Thyroid gland (tissue), 4 donors: ENCODE measurements at regions not wholly inside any gene's neighbourhood (a gene's known extent, or its start where the extent isn't known, plus 50 kb on each side); places are given as distances from the start of the nearest gene placed in this dataset.

ENCODE experiments used
- DNase-seq, 2 donors: peaks; one replicate each; pipeline ENCODE4 v3.0.0-alpha.2; 2019
- H3K27ac ChIP-seq, 3 donors: fragments of 200-600 bp; sonication (generic); 1 replicate in 2 of 3; 2 replicates in 1 of 3; pipeline ENCODE4 v1.5.1; 2016 to 2019; ENCODE audit warnings: mild to moderate bottlenecking in 1 of 3, moderate library complexity in 1 of 3
- H3K27me3 ChIP-seq: fragments of 200-600 bp; sonication (generic); one replicate; pipeline ENCODE4 v1.5.1; 2019
- H3K36me3 ChIP-seq, 2 donors: fragments of 200-600 bp; sonication (generic); one replicate each; pipeline ENCODE4 v1.5.1; 2016 to 2019
- H3K4me1 ChIP-seq, 2 donors: fragments of 200-600 bp; sonication (generic); one replicate each; pipeline ENCODE4 v1.5.1; 2017 to 2019
- H3K4me3 ChIP-seq, 3 donors: fragments of 200-600 bp; sonication (generic); replicated peaks in 1 of 3; 1 replicate in 2 of 3; 2 replicates in 1 of 3; pipeline ENCODE4 v1.5.1; 2016; ENCODE audit warnings: mild to moderate bottlenecking in 1 of 3
- H3K9me3 ChIP-seq: fragments of 200-600 bp; sonication (generic); one replicate; pipeline ENCODE4 v1.5.1; 2017
- CTCF ChIP-seq, 6 experiments: fragments of 200-600 bp in 3 of 6; fragments of 450-650 bp in 3 of 6; sonication (generic) in 3 of 6; IDR thresholded peaks; one replicate each; pipeline ENCODE4 v1.5.1; 2016 to 2019; ENCODE audit warnings: antibody characterized with exemption in 6 of 6, mild to moderate bottlenecking in 2 of 6, inconsistent platforms in 1 of 6, moderate library complexity in 1 of 6
- POLR2A ChIP-seq, 2 donors: fragments of 450-650 bp; IDR thresholded peaks; one replicate each; pipeline ENCODE4 v1.6.1; 2017; ENCODE audit warnings: antibody characterized with exemption in 2 of 2, mild to moderate bottlenecking in 2 of 2, moderate library complexity in 1 of 2
- WGBS, 2 donors: methylation state at CpG; one replicate each; pipeline ENCODE4 v1.1.5; 2017; 5-methylcytosine and 5-hydroxymethylcytosine counted together
- intact Hi-C: fragments of 100-400 bp; cut with DNase I; formaldehyde crosslinking; loops from one replicate; pipeline ENCODE4 v1.15.1; 2023

GRCh38 chr4:81573840-81574239 is 102.1 kb upstream of the RASGEF1B start:
- TF ChIP-seq CTCF (IDR thresholded peaks at IDR 0.05) (no peak), POLR2A (IDR thresholded peaks at IDR 0.05) (no peak)
- Histone ChIP-seq H3K27ac (no peak overlapping the region), H3K4me3 (no peak overlapping the region), H3K36me3 (no peaks in the 10 kb centered on the region), H3K9me3 (no peaks in the 10 kb centered on the region), H3K4me1 (peaks cover 0 to 4% of the 10 kb centered on the region in 2 donors), H3K27me3 (no peaks in the 10 kb centered on the region)
- 94% methylated on average over 4 of the region's 4 CpGs for WGBS, 2 donors
- DNase-seq, result no peak
- intact Hi-C loops, result no loop called here

GRCh38 chr4:81572402-81572801 is 100.7 kb upstream of the RASGEF1B start:
- H3K36me3 ChIP-seq, result no peaks in the 10 kb centered on the region
- TF ChIP-seq POLR2A (IDR thresholded peaks at IDR 0.05), result no peak
- TF ChIP-seq CTCF (IDR thresholded peaks at IDR 0.05), result no peak
- H3K9me3 ChIP-seq, result no peaks in the 10 kb centered on the region
- peaks cover 0 to 4% of the 10 kb centered on the region in 2 donors for H3K4me1 ChIP-seq
- no peak overlapping the region for H3K27ac ChIP-seq
- intact Hi-C loops, result no loop called here
- H3K4me3 ChIP-seq, result no peak overlapping the region
- no peaks in the 10 kb centered on the region for H3K27me3 ChIP-seq
- no peak for DNase-seq

- Histone ChIP-seq H3K4me3 (no peak overlapping the region), H3K9me3 (no peaks in the 10 kb centered on the region), H3K27me3 (no peaks in the 10 kb centered on the region), H3K4me1 (peaks cover 0 to 4% of the 10 kb centered on the region in 2 donors), H3K27ac (no peak overlapping the region), H3K36me3 (no peaks in the 10 kb centered on the region)
- 83 to 93% methylated on average over 1 of the region's 1 CpG for WGBS, 2 donors
- TF ChIP-seq POLR2A (IDR thresholded peaks at IDR 0.05) (no peak), CTCF (IDR thresholded peaks at IDR 0.05) (no peak)
- DNase-seq, result peak in 1 of 2 donors; percentile 17
- intact Hi-C loops, result no loop called here
Observed at GRCh38 chr4:81571105-81571504, 99.4 kb upstream of the RASGEF1B start.

GRCh38 chr4:81566161-81566591 is 94.5 kb upstream of the RASGEF1B start:
- TF ChIP-seq POLR2A (IDR thresholded peaks at IDR 0.05) (no peak), CTCF (IDR thresholded peaks at IDR 0.05) (no peak)
- Histone ChIP-seq H3K9me3 (no peaks in the 10 kb centered on the region), H3K36me3 (no peaks in the 10 kb centered on the region), H3K27me3 (no peaks in the 10 kb centered on the region), H3K27ac (peak overlapping the region in 2 of 3 donors; percentile 34 to 56), H3K4me3 (peak overlapping the region in 1 of 3 donors; percentile 2), H3K4me1 (peaks cover 0 to 7% of the 10 kb centered on the region in 2 donors)
- DNase-seq, result no peak
- intact Hi-C loops, result no loop called here
- WGBS, 2 donors, result 59% methylated on average over 5 of the region's 5 CpGs

- H3K4me1 ChIP-seq, result peaks cover 0 to 7% of the 10 kb centered on the region in 2 donors
- H3K27ac ChIP-seq, result peak overlapping the region; percentile 23 to 56 (median 34)
- intact Hi-C loops, result no loop called here
- H3K36me3 ChIP-seq, result no peaks in the 10 kb centered on the region
- H3K4me3 ChIP-seq, result peak overlapping the region in 1 of 3 donors; percentile 2
- H3K9me3 ChIP-seq, result no peaks in the 10 kb centered on the region
- H3K27me3 ChIP-seq, result no peaks in the 10 kb centered on the region
- peak; percentile 69 to 84 for DNase-seq
- no peak for TF ChIP-seq CTCF (IDR thresholded peaks at IDR 0.05)
- TF ChIP-seq POLR2A (IDR thresholded peaks at IDR 0.05), result no peak
- 17 to 22% methylated on average over 6 of the region's 6 CpGs for WGBS, 2 donors
Observed at GRCh38 chr4:81565142-81565870, 93.6 kb upstream of the RASGEF1B start.
